ENCODE measurements at regions not wholly inside any gene's neighbourhood (a gene's known extent, or its start where the extent isn't known, plus 50 kb on each side); places are given as distances from the start of the nearest gene placed in this dataset.

GRCh38 chr11:56852131-56852530 lies 103.6 kb upstream of the OR9G4 start:
- no peak for TF ChIP-seq CTCF (IDR thresholded peaks at IDR 0.05)
- no peak for TF ChIP-seq RCOR1 (IDR thresholded peaks at IDR 0.05; ENCODE audit: low read length)
- no peak for TF ChIP-seq GABPA (IDR thresholded peaks at IDR 0.05; ENCODE audit: low read depth)
- TF ChIP-seq GATA2 (CRISPR knock-in tag; IDR thresholded peaks at IDR 0.05), result no peak
- TF ChIP-seq MAX (IDR thresholded peaks at IDR 0.05; ENCODE audit: low read depth), result no peak
- TF ChIP-seq, protein P1, sequence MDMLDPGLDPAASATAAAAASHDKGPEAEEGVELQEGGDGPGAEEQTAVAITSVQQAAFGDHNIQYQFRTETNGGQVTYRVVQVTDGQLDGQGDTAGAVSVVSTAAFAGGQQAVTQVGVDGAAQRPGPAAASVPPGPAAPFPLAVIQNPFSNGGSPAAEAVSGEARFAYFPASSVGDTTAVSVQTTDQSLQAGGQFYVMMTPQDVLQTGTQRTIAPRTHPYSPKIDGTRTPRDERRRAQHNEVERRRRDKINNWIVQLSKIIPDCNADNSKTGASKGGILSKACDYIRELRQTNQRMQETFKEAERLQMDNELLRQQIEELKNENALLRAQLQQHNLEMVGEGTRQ (IDR thresholded peaks at IDR 0.05; ENCODE audit: borderline replicate concordance, low read depth, low read length), result no peak
